ENCODE measurements at regions not wholly inside any gene's neighbourhood (a gene's known extent, or its start where the extent isn't known, plus 50 kb on each side); places are given as distances from the start of the nearest gene placed in this dataset.

- Mint-ChIP-seq H3K9me3 (peaks cover 7% of the 10 kb centered on the region), H3K27me3 (no peaks in the 10 kb centered on the region), H3K27ac (no peak overlapping the region), H3K4me1 (ENCODE audit: low read depth) (peaks cover 25% of the 10 kb centered on the region), H3K36me3 (ENCODE audit: low read depth) (peaks cover 4% of the 10 kb centered on the region), H3K4me3 (no peak overlapping the region)
- DNase-seq, result no peak
These were observed 153.3 kb upstream of the PLEKHG7 start for GRCh38 chr12:92549516-92549915.

- Mint-ChIP-seq H3K4me3 (no peak overlapping the region), H3K27ac (no peak overlapping the region), H3K4me1 (ENCODE audit: low read depth) (peaks cover 26% of the 10 kb centered on the region), H3K27me3 (no peaks in the 10 kb centered on the region), H3K9me3 (peaks cover 7% of the 10 kb centered on the region), H3K36me3 (ENCODE audit: low read depth) (peaks cover 4% of the 10 kb centered on the region)
- DNase-seq, result no peak
These were observed 154.9 kb upstream of the PLEKHG7 start for GRCh38 chr12:92547906-92548305.

GRCh38 chr12:92547420-92547819 lies 155.4 kb upstream of the PLEKHG7 start:
- H3K9me3 Mint-ChIP-seq, result peaks cover 7% of the 10 kb centered on the region
- DNase-seq, result no peak
- peaks cover 4% of the 10 kb centered on the region for H3K36me3 Mint-ChIP-seq (ENCODE audit: low read depth)
- no peaks in the 10 kb centered on the region for H3K27me3 Mint-ChIP-seq
- peaks cover 26% of the 10 kb centered on the region for H3K4me1 Mint-ChIP-seq (ENCODE audit: low read depth)
- no peak overlapping the region for H3K4me3 Mint-ChIP-seq
- no peak overlapping the region for H3K27ac Mint-ChIP-seq

DNA sequence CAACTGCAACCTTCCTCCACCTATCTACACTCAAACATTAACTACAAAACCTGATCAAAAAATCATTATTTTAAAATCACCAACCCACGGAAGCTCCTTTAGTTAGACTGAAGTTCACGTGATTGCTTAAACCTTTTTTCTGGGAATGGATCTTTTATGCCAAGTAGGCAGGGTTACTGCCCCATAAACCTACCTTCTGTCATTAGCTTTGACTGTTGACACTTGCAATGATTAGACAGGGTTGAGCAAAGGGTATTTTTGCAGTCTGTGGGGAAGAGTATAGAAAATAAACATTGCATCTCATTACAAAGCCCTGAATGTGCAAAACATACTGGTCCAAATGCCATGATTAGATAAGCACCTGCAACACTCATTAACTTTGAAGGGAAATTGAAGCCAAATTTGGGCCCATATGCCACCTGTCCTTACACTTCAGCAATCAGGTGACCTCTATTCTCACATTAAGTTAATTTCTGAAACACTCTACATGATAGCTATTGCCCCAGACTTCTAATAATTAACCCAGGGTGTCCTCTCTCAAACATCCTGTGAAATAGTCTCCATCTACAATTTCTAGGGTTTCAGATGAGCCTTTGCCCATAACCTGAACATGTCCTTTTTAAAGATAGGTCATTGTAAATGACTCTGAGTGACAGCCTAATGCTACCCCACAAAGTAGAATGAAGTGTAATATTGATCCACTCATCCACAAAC lies 156.0 kb upstream of the PLEKHG7 start:
- H3K4me3 Mint-ChIP-seq, result no peak overlapping the region
- no peaks in the 10 kb centered on the region for H3K27me3 Mint-ChIP-seq
- peaks cover 7% of the 10 kb centered on the region for H3K9me3 Mint-ChIP-seq
- peaks cover 30% of the 10 kb centered on the region for H3K4me1 Mint-ChIP-seq (ENCODE audit: low read depth)
- DNase-seq, result no peak
- peaks cover 4% of the 10 kb centered on the region for H3K36me3 Mint-ChIP-seq (ENCODE audit: low read depth)
- H3K27ac Mint-ChIP-seq, result no peak overlapping the region

- DNase-seq, result no peak
- Mint-ChIP-seq H3K4me1 (ENCODE audit: low read depth) (peaks cover 36% of the 10 kb centered on the region), H3K36me3 (ENCODE audit: low read depth) (peaks cover 4% of the 10 kb centered on the region), H3K9me3 (peaks cover 7% of the 10 kb centered on the region), H3K27me3 (no peaks in the 10 kb centered on the region), H3K27ac (no peak overlapping the region), H3K4me3 (no peak overlapping the region)
These were observed 156.5 kb upstream of the PLEKHG7 start for GRCh38 chr12:92546259-92546634.

DNA sequence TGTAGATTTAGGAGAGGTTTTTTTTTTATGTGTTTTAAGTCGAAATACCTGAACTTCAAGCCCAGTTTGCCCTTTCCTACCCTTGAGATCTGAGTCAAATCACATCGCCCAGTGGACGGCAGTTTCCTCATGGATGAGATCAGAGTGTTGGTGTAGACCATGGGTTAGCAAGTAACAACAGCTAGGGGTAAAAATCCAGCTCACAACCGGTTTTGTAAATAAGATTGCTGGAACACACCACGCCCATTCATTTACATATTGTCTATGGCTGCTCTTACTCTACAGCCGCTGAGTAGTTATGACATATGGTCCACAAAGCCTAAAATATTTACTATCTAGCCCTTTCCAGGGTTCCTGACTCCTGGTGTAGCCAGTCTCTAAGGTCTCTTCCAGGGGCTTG lies 158.5 kb upstream of the PLEKHG7 start:
- H3K4me1 Mint-ChIP-seq (ENCODE audit: low read depth), result peaks cover 53% of the 10 kb centered on the region
- peaks cover 5% of the 10 kb centered on the region for H3K9me3 Mint-ChIP-seq
- no peaks in the 10 kb centered on the region for H3K27me3 Mint-ChIP-seq
- H3K4me3 Mint-ChIP-seq, result no peak overlapping the region
- DNase-seq, result no peak
- peaks cover 2% of the 10 kb centered on the region for H3K36me3 Mint-ChIP-seq (ENCODE audit: low read depth)
- no peak overlapping the region for H3K27ac Mint-ChIP-seq

GRCh38 chr12:92543840-92544239 lies 158.9 kb upstream of the PLEKHG7 start:
- peaks cover 2% of the 10 kb centered on the region for H3K9me3 Mint-ChIP-seq
- no peak for DNase-seq
- no peaks in the 10 kb centered on the region for H3K27me3 Mint-ChIP-seq
- H3K27ac Mint-ChIP-seq, result no peak overlapping the region
- H3K4me3 Mint-ChIP-seq, result no peak overlapping the region
- peaks cover under 1% of the 10 kb centered on the region for H3K36me3 Mint-ChIP-seq (ENCODE audit: low read depth)
- peaks cover 56% of the 10 kb centered on the region for H3K4me1 Mint-ChIP-seq (ENCODE audit: low read depth)

- H3K27me3 Mint-ChIP-seq, result no peaks in the 10 kb centered on the region
- no peak overlapping the region for H3K27ac Mint-ChIP-seq
- H3K36me3 Mint-ChIP-seq (ENCODE audit: low read depth), result no peaks in the 10 kb centered on the region
- H3K4me1 Mint-ChIP-seq (ENCODE audit: low read depth), result peaks cover 59% of the 10 kb centered on the region
- H3K9me3 Mint-ChIP-seq, result peaks cover 4% of the 10 kb centered on the region
- no peak overlapping the region for H3K4me3 Mint-ChIP-seq
- DNase-seq, result no peak
These were observed 159.4 kb upstream of the PLEKHG7 start for GRCh38 chr12:92543359-92543758.

GRCh38 chr12:92541731-92542130 lies 161.1 kb upstream of the PLEKHG7 start:
- no peak for DNase-seq
- no peaks in the 10 kb centered on the region for H3K36me3 Mint-ChIP-seq (ENCODE audit: low read depth)
- no peak overlapping the region for H3K4me3 Mint-ChIP-seq
- peak overlapping the region; percentile 5 for H3K27ac Mint-ChIP-seq
- peaks cover 4% of the 10 kb centered on the region for H3K9me3 Mint-ChIP-seq
- H3K27me3 Mint-ChIP-seq, result no peaks in the 10 kb centered on the region
- peaks cover 61% of the 10 kb centered on the region for H3K4me1 Mint-ChIP-seq (ENCODE audit: low read depth)

GRCh38 chr12:92540782-92541423 lies 161.9 kb upstream of the PLEKHG7 start:
- Mint-ChIP-seq H3K36me3 (ENCODE audit: low read depth) (no peaks in the 10 kb centered on the region), H3K4me3 (no peak overlapping the region), H3K27me3 (no peaks in the 10 kb centered on the region), H3K9me3 (peaks cover 4% of the 10 kb centered on the region), H3K27ac (peak overlapping the region; percentile 78), H3K4me1 (ENCODE audit: low read depth) (peaks cover 64% of the 10 kb centered on the region)
- DNase-seq, result no peak

- no peak overlapping the region for H3K4me3 Mint-ChIP-seq
- no peak for DNase-seq
- H3K27me3 Mint-ChIP-seq, result no peaks in the 10 kb centered on the region
- H3K4me1 Mint-ChIP-seq (ENCODE audit: low read depth), result peaks cover 64% of the 10 kb centered on the region
- no peaks in the 10 kb centered on the region for H3K36me3 Mint-ChIP-seq (ENCODE audit: low read depth)
- H3K9me3 Mint-ChIP-seq, result peaks cover 4% of the 10 kb centered on the region
- peak overlapping the region; percentile 91 for H3K27ac Mint-ChIP-seq
These were observed 162.6 kb upstream of the PLEKHG7 start for GRCh38 chr12:92539976-92540781.

GRCh38 chr12:92539110-92539749 lies 163.6 kb upstream of the PLEKHG7 start:
- peaks cover 4% of the 10 kb centered on the region for H3K9me3 Mint-ChIP-seq
- no peaks in the 10 kb centered on the region for H3K27me3 Mint-ChIP-seq
- no peak for DNase-seq
- peaks cover 61% of the 10 kb centered on the region for H3K4me1 Mint-ChIP-seq (ENCODE audit: low read depth)
- H3K36me3 Mint-ChIP-seq (ENCODE audit: low read depth), result no peaks in the 10 kb centered on the region
- H3K27ac Mint-ChIP-seq, result peak overlapping the region; percentile 91
- H3K4me3 Mint-ChIP-seq, result no peak overlapping the region

DNA sequence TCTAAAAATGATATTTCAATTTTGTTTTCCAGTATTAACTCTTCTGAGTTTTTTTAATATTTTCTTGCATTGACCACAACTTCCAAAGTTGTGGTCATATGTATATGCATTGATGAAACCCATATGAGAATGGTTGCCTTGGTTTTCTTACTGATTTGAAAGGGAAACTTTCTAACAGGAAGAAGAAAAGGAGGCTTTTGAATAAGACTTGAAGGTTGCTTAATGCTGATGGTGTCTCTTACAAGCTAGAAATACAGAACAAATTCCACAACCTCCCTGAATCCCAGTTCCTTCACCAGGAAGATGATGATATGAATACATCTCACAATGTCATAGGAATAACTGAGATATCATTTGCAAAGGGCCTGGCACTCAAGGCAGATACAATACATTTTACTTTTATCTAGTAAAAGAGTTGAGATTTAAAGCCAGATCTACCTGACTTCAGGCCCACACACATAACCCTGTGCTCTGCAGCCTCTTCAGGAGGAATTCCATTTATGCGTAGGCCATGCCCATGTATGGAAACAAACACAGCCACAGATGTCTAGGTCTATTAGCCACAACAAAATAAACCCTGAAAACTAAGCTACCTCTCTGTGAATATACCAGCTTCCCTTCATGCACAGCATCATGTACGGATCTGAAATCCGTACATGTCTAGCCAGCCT lies 165.4 kb upstream of the PLEKHG7 start:
- Mint-ChIP-seq H3K9me3 (peaks cover 4% of the 10 kb centered on the region), H3K4me1 (ENCODE audit: low read depth) (peaks cover 54% of the 10 kb centered on the region), H3K27me3 (no peaks in the 10 kb centered on the region), H3K27ac (peak overlapping the region; percentile 85), H3K4me3 (no peak overlapping the region), H3K36me3 (ENCODE audit: low read depth) (no peaks in the 10 kb centered on the region)
- DNase-seq, result no peak

- H3K36me3 Mint-ChIP-seq (ENCODE audit: low read depth), result no peaks in the 10 kb centered on the region
- H3K27ac Mint-ChIP-seq, result no peak overlapping the region
- H3K4me1 Mint-ChIP-seq (ENCODE audit: low read depth), result peaks cover 41% of the 10 kb centered on the region
- H3K4me3 Mint-ChIP-seq, result no peak overlapping the region
- no peak for DNase-seq
- peaks cover 6% of the 10 kb centered on the region for H3K9me3 Mint-ChIP-seq
- H3K27me3 Mint-ChIP-seq, result no peaks in the 10 kb centered on the region
These were observed 166.8 kb upstream of the PLEKHG7 start for GRCh38 chr12:92535961-92536360.

All from activated T-cell treated with anti-CD3 and anti-CD28 coated beads, Interleukin-2, amount 50 U/mL, for 24 hours (primary cell).